ENCODE measurements at regions not wholly inside any gene's neighbourhood (a gene's known extent, or its start where the extent isn't known, plus 50 kb on each side); places are given as distances from the start of the nearest gene placed in this dataset.

GRCh38 chr9:33637881-33638280 lies 113.8 kb downstream of the ANKRD18B start:
- 44% methylated on average over 2 to 8 of the region's 8 CpGs for WGBS, 2 donors (ENCODE audit: low coverage in 1 of 2)
- DNase-seq = no peak

GRCh38 chr9:33638391-33638915 lies 114.4 kb downstream of the ANKRD18B start:
- peaks cover 77% of the 10 kb centered on the region for H3K27me3 ChIP-seq
- H3K4me1 ChIP-seq = no peaks in the 10 kb centered on the region
- H3K36me3 ChIP-seq = no peaks in the 10 kb centered on the region
- intact Hi-C loops (cut with DNase I; ENCODE audit: low total_unique reads) = no loop called here
- 51 to 61% methylated on average over 4 to 6 of the region's 6 CpGs for WGBS, 2 donors (ENCODE audit: low coverage in 1 of 2)
- TF ChIP-seq EP300 (IDR thresholded peaks at IDR 0.05; ENCODE audit: low read depth) = no peak
- no peak for TF ChIP-seq POLR2AphosphoS5 (IDR thresholded peaks at IDR 0.05)
- no peak for TF ChIP-seq CTCF (IDR thresholded peaks at IDR 0.05)
- TF ChIP-seq POLR2A (IDR thresholded peaks at IDR 0.05) = no peak
- in situ Hi-C loops (cut with MboI; ENCODE audit: low pct_ligation_motif_present in 1 of 4, low pct_unique_long_range_greater_than_20kb in 1 of 4, low sequenced_read_pairs in 3 of 4) = loop anchor here in 1 of 4 donors (10.0 kb wide), 1 partner anchor 86 kb away; no protein-coding TSS in a partner anchor
- no peak for DNase-seq
- no peak overlapping the region for H3K27ac ChIP-seq
- H3K4me3 ChIP-seq = no peak overlapping the region
- H3K9me3 ChIP-seq = no peaks in the 10 kb centered on the region

More at GRCh38 chr9:33637881-33638280, 113.8 kb downstream of the ANKRD18B start:
- Histone ChIP-seq H3K27me3 (peaks cover 77% of the 10 kb centered on the region), H3K9me3 (no peaks in the 10 kb centered on the region), H3K36me3 (no peaks in the 10 kb centered on the region), H3K27ac (no peak overlapping the region), H3K4me3 (no peak overlapping the region), H3K4me1 (no peaks in the 10 kb centered on the region)
- intact Hi-C loops (cut with DNase I; ENCODE audit: low total_unique reads) = no loop called here
- in situ Hi-C loops (cut with MboI; ENCODE audit: low pct_ligation_motif_present in 1 of 4, low pct_unique_long_range_greater_than_20kb in 1 of 4, low sequenced_read_pairs in 3 of 4) = loop anchor here in 1 of 4 donors (10.0 kb wide), 1 partner anchor 87 kb away; no protein-coding TSS in a partner anchor
- TF ChIP-seq EP300 (IDR thresholded peaks at IDR 0.05; ENCODE audit: low read depth) (no peak), CTCF (IDR thresholded peaks at IDR 0.05) (no peak), POLR2A (IDR thresholded peaks at IDR 0.05) (no peak), POLR2AphosphoS5 (IDR thresholded peaks at IDR 0.05) (no peak)

- no peak for DNase-seq
- in situ Hi-C loops (cut with MboI; ENCODE audit: low pct_ligation_motif_present in 1 of 4, low pct_unique_long_range_greater_than_20kb in 1 of 4, low sequenced_read_pairs in 3 of 4) (no loop called here), intact Hi-C loops (cut with DNase I; ENCODE audit: low total_unique reads) (no loop called here)
- Histone ChIP-seq H3K27ac (no peak overlapping the region), H3K4me3 (no peak overlapping the region), H3K36me3 (no peaks in the 10 kb centered on the region), H3K4me1 (no peaks in the 10 kb centered on the region), H3K27me3 (peaks cover 26% of the 10 kb centered on the region), H3K9me3 (no peaks in the 10 kb centered on the region)
- TF ChIP-seq CTCF (IDR thresholded peaks at IDR 0.05) = no peak
- no peak for TF ChIP-seq EP300 (IDR thresholded peaks at IDR 0.05; ENCODE audit: low read depth)
- TF ChIP-seq POLR2AphosphoS5 (IDR thresholded peaks at IDR 0.05) = no peak
- TF ChIP-seq POLR2A (IDR thresholded peaks at IDR 0.05) = no peak
These were observed 121.7 kb downstream of the ANKRD18B start for GRCh38 chr9:33645706-33646105.

GRCh38 chr9:33649463-33649862 lies 125.4 kb downstream of the ANKRD18B start:
- Histone ChIP-seq H3K27me3 (peaks cover 26% of the 10 kb centered on the region), H3K4me3 (no peak overlapping the region), H3K4me1 (no peaks in the 10 kb centered on the region), H3K36me3 (no peaks in the 10 kb centered on the region), H3K27ac (no peak overlapping the region), H3K9me3 (no peaks in the 10 kb centered on the region)
- intact Hi-C loops (cut with DNase I; ENCODE audit: low total_unique reads) = no loop called here
- no peak for DNase-seq
- in situ Hi-C loops (cut with MboI; ENCODE audit: low pct_ligation_motif_present in 1 of 4, low pct_unique_long_range_greater_than_20kb in 1 of 4, low sequenced_read_pairs in 3 of 4) = no loop called here
- no peak for TF ChIP-seq POLR2AphosphoS5 (IDR thresholded peaks at IDR 0.05)
- TF ChIP-seq EP300 (IDR thresholded peaks at IDR 0.05; ENCODE audit: low read depth) = no peak
- no peak for TF ChIP-seq POLR2A (IDR thresholded peaks at IDR 0.05)

- no peak overlapping the region for H3K27ac ChIP-seq
- H3K4me1 ChIP-seq = no peaks in the 10 kb centered on the region
- H3K9me3 ChIP-seq = no peaks in the 10 kb centered on the region
- no peak overlapping the region for H3K4me3 ChIP-seq
- WGBS, 2 donors (ENCODE audit: low coverage in 1 of 2) = 63 to 80% methylated on average over 1 to 3 of the region's 3 CpGs
- no peak for TF ChIP-seq CTCF (IDR thresholded peaks at IDR 0.05)
- no peak for TF ChIP-seq POLR2A (IDR thresholded peaks at IDR 0.05)
- TF ChIP-seq POLR2AphosphoS5 (IDR thresholded peaks at IDR 0.05) = no peak
- in situ Hi-C loops (cut with MboI; ENCODE audit: low pct_ligation_motif_present in 1 of 4, low pct_unique_long_range_greater_than_20kb in 1 of 4, low sequenced_read_pairs in 3 of 4) (no loop called here), intact Hi-C loops (cut with DNase I; ENCODE audit: low total_unique reads) (no loop called here)
- peaks cover 35% of the 10 kb centered on the region for H3K27me3 ChIP-seq
- no peaks in the 10 kb centered on the region for H3K36me3 ChIP-seq
- no peak for DNase-seq
These were observed 127.1 kb downstream of the ANKRD18B start for GRCh38 chr9:33651125-33651524.

All from transverse colon (tissue), 4 donors.